Dermis microvascular lymphatic vessel endothelial cell (primary cell): ENCODE measurements at regions not wholly inside any gene's neighbourhood (a gene's known extent, or its start where the extent isn't known, plus 50 kb on each side); places are given as distances from the start of the nearest gene placed in this dataset.
"Not testable (repeated sequence)": the region's sequence is repeated elsewhere in the genome, so short reads cannot be mapped to it uniquely, and the experiment has no call there.

Experiments used
- DNase-seq, 2 donors: peaks; one replicate each; pipeline versions ENCODE4 v3.0.0 to v3.0.0-alpha.2; 2010; ENCODE audit warnings: low read depth in 2 of 2

- DNase-seq: no peak
Observed at GRCh38 chr7:152504367-152504766, 68.6 kb upstream of the KMT2C start.

GRCh38 chr7:152502813-152503790 lies 67.3 kb upstream of the KMT2C start:
- no peak for DNase-seq

GRCh38 chr7:152501506-152501905 lies 65.7 kb upstream of the KMT2C start:
- no peak for DNase-seq

GRCh38 chr7:152499969-152500368 lies 64.2 kb upstream of the KMT2C start:
- not testable (repeated sequence) for DNase-seq

GRCh38 chr7:152495867-152496266 lies 60.1 kb upstream of the KMT2C start:
- no peak for DNase-seq

GRCh38 chr7:152492952-152493351 lies 57.1 kb upstream of the KMT2C start:
- DNase-seq: no peak

- no peak for DNase-seq
Observed at GRCh38 chr7:152489044-152489443, 53.2 kb upstream of the KMT2C start.

- DNase-seq: no peak
Observed at GRCh38 chr7:152486968-152487367, 51.2 kb upstream of the KMT2C start.

- DNase-seq: no peak
Observed at GRCh38 chr7:152485826-152486225, 50.0 kb upstream of the KMT2C start.
